Loucy (cell line): ENCODE measurements at regions not wholly inside any gene's neighbourhood (a gene's known extent, or its start where the extent isn't known, plus 50 kb on each side); places are given as distances from the start of the nearest gene placed in this dataset.

Experiments
- H2AFZ ChIP-seq: fragments of 200-600 bp; sonication (generic); 2 replicates; pipeline ENCODE4 v1.6.0; 2016; ENCODE audit warnings: antibody characterized with exemption, mild to moderate bottlenecking, low read length, moderate library complexity
- H3F3A ChIP-seq: fragments of 200-600 bp; 2 replicates; pipeline ENCODE4 v1.6.0; 2016; ENCODE audit warnings: antibody characterized with exemption, low read depth, mild to moderate bottlenecking
- H3K27me3 ChIP-seq: fragments of 200-600 bp; sonication (generic); 2 replicates; pipeline ENCODE4 v1.6.1; 2014; ENCODE audit warnings: low read length, mild to moderate bottlenecking; ENCODE audit not compliant: insufficient read depth, poor library complexity, severe bottlenecking
- H3K36me3 ChIP-seq: fragments of 200-600 bp; sonication (generic); 2 replicates; pipeline ENCODE4 v1.6.1; 2016; ENCODE audit warnings: low read length; ENCODE audit not compliant: insufficient read depth
- H3K4me1 ChIP-seq: fragments of 200-600 bp; sonication (generic); 2 replicates; pipeline ENCODE4 v1.5.1; 2014; ENCODE audit warnings: low read length, mild to moderate bottlenecking; ENCODE audit not compliant: insufficient read depth, poor library complexity, severe bottlenecking
- H3K4me2 ChIP-seq: fragments of 200-600 bp; sonication (generic); 2 replicates; pipeline ENCODE4 v1.6.0; 2014; ENCODE audit warnings: antibody characterized with exemption, low read length, low read depth, mild to moderate bottlenecking; ENCODE audit not compliant: poor library complexity, severe bottlenecking
- H3K4me3 ChIP-seq: fragments of 200-600 bp; sonication (generic); 2 replicates; pipeline ENCODE4 v1.5.1; 2014; ENCODE audit warnings: low read length, mild to moderate bottlenecking, mixed read lengths; ENCODE audit not compliant: poor library complexity, severe bottlenecking
- H3K79me2 ChIP-seq: fragments of 200-600 bp; sonication (generic); 2 replicates; pipeline ENCODE4 v1.6.1; 2014; ENCODE audit warnings: low read length; ENCODE audit not compliant: insufficient read depth
- H3K9ac ChIP-seq: fragments of 200-600 bp; sonication (generic); 2 replicates; pipeline ENCODE4 v1.6.0; 2014; ENCODE audit warnings: mild to moderate bottlenecking, low read depth, low read length, moderate library complexity; ENCODE audit not compliant: poor library complexity, severe bottlenecking
- H3K9me2 ChIP-seq: fragments of 200-600 bp; sonication (generic); replicated peaks from 2 replicates; pipeline ENCODE4 v1.6.1; 2016; ENCODE audit warnings: low read depth, low read length, mixed read lengths
- H3K9me3 ChIP-seq: fragments of 200-600 bp; sonication (generic); 2 replicates; pipeline ENCODE4 v1.6.1; 2014; ENCODE audit warnings: mild to moderate bottlenecking, antibody characterized with exemption, low read length, low read depth; ENCODE audit not compliant: insufficient read depth
- H4K20me1 ChIP-seq: fragments of 200-600 bp; sonication (generic); 2 replicates; pipeline ENCODE4 v1.6.0; 2014; ENCODE audit warnings: antibody characterized with exemption, low read length, mild to moderate bottlenecking; ENCODE audit not compliant: insufficient read depth, poor library complexity, severe bottlenecking
- CTCF ChIP-seq: fragments of 200-600 bp; sonication (generic); conservative IDR thresholded peaks from 2 replicates; pipeline ENCODE4 v1.5.1; 2014; ENCODE audit warnings: mild to moderate bottlenecking, antibody characterized with exemption, low read length
- EZH2phosphoT487 ChIP-seq: fragments of 200-600 bp; IDR thresholded peaks from 2 replicates; pipeline ENCODE4 v1.6.1; 2018; ENCODE audit warnings: antibody characterized with exemption, mild to moderate bottlenecking, moderate library complexity, borderline replicate concordance

GRCh38 chr3:27930052-27930602 is 208.0 kb upstream of the EOMES start:
- no peaks in the 10 kb centered on the region for H3K9me3 ChIP-seq
- no peaks in the 10 kb centered on the region for H3K36me3 ChIP-seq
- TF ChIP-seq CTCF: no peak
- no peak for TF ChIP-seq EZH2phosphoT487
- no peaks in the 10 kb centered on the region for H3K9me2 ChIP-seq
- H3K9ac ChIP-seq: no peak overlapping the region
- H4K20me1 ChIP-seq: no peaks in the 10 kb centered on the region
- H3K4me1 ChIP-seq: peaks cover 6% of the 10 kb centered on the region
- no peak overlapping the region for H3K4me3 ChIP-seq
- H3K79me2 ChIP-seq: no peaks in the 10 kb centered on the region
- peak overlapping the region; percentile 46; the same call in 1 of the 2 replicates for H2AFZ ChIP-seq
- H3F3A ChIP-seq: no peaks in the 10 kb centered on the region
- no peak overlapping the region for H3K4me2 ChIP-seq
- no peaks in the 10 kb centered on the region for H3K27me3 ChIP-seq

GRCh38 chr3:27935492-27935891 is 213.4 kb upstream of the EOMES start:
- Histone ChIP-seq H3K27me3 (no peaks in the 10 kb centered on the region), H4K20me1 (no peaks in the 10 kb centered on the region), H3K9me2 (no peaks in the 10 kb centered on the region), H3K4me2 (no peak overlapping the region), H3K9ac (no peak overlapping the region), H3K79me2 (no peaks in the 10 kb centered on the region), H3K4me3 (no peak overlapping the region), H3K36me3 (no peaks in the 10 kb centered on the region), H3F3A (no peaks in the 10 kb centered on the region), H3K4me1 (no peaks in the 10 kb centered on the region), H2AFZ (no peak overlapping the region), H3K9me3 (no peaks in the 10 kb centered on the region)
- TF ChIP-seq EZH2phosphoT487 (no peak), CTCF (no peak)

GRCh38 chr3:27939521-27939920 is 217.4 kb upstream of the EOMES start:
- no peak for TF ChIP-seq CTCF
- no peak for TF ChIP-seq EZH2phosphoT487
- no peaks in the 10 kb centered on the region for H3K36me3 ChIP-seq

More at GRCh38 chr3:27939521-27939920, 217.4 kb upstream of the EOMES start:
- H3K9ac ChIP-seq: no peak overlapping the region
- no peaks in the 10 kb centered on the region for H4K20me1 ChIP-seq
- no peaks in the 10 kb centered on the region for H3F3A ChIP-seq
- no peaks in the 10 kb centered on the region for H3K9me2 ChIP-seq
- no peak overlapping the region for H3K4me3 ChIP-seq
- no peaks in the 10 kb centered on the region for H3K27me3 ChIP-seq
- peaks cover 3% of the 10 kb centered on the region; the same call in 1 of the 2 replicates for H3K9me3 ChIP-seq
- no peak overlapping the region for H3K4me2 ChIP-seq
- H2AFZ ChIP-seq: no peak overlapping the region
- H3K79me2 ChIP-seq: no peaks in the 10 kb centered on the region
- no peaks in the 10 kb centered on the region for H3K4me1 ChIP-seq
